HEK293T (cell line): ENCODE measurements at regions not wholly inside any gene's neighbourhood (a gene's known extent, or its start where the extent isn't known, plus 50 kb on each side); places are given as distances from the start of the nearest gene placed in this dataset.

Source experiments
- CTCF ChIA-PET: fragments of 350-600 bp; formaldehyde crosslinking; extraction: SDS; loops from one replicate; lab custom pipeline; 2021; ENCODE audit warnings: antibody characterized with exemption, inconsistent platforms; lab: Yijun Ruan, JAX
- POLR2A ChIA-PET: fragments of 350-600 bp; formaldehyde crosslinking; extraction: SDS; loops from one replicate; lab custom pipeline; 2020; ENCODE audit warnings: antibody characterized with exemption, inconsistent platforms; lab: Yijun Ruan, JAX
- DNase-seq: peaks from one replicate; pipeline ENCODE4 v3.0.0; 2012; ENCODE audit warnings: mixed read lengths; ENCODE audit errors: extremely low spot score
- ARNT ChIP-seq: fragments of 450-650 bp; IDR thresholded peaks from 2 replicates; pipeline ENCODE4 v1.6.1; 2017; ENCODE audit warnings: mild to moderate bottlenecking
- BHLHE40 ChIP-seq: fragments of 450-650 bp; IDR thresholded peaks from 2 replicates; pipeline ENCODE4 v1.6.1; 2016; ENCODE audit warnings: mild to moderate bottlenecking, moderate library complexity, borderline replicate concordance
- CTBP1 ChIP-seq: fragments of 450-650 bp; IDR thresholded peaks from 2 replicates; pipeline ENCODE4 v1.6.1; 2016; ENCODE audit warnings: borderline replicate concordance
- ELF4 ChIP-seq: fragments of 450-650 bp; IDR thresholded peaks from 2 replicates; pipeline ENCODE4 v1.6.1; 2017; ENCODE audit warnings: antibody characterized with exemption
- FOXA1 ChIP-seq: fragments of 450-650 bp; IDR thresholded peaks from 2 replicates; pipeline ENCODE4 v1.6.1; 2016; ENCODE audit warnings: mild to moderate bottlenecking
- FOXK2 ChIP-seq: fragments of 450-650 bp; IDR thresholded peaks from 2 replicates; pipeline ENCODE4 v1.6.1; 2016; ENCODE audit warnings: mild to moderate bottlenecking
- FOXM1 ChIP-seq: fragments of 450-650 bp; IDR thresholded peaks from 2 replicates; pipeline ENCODE4 v1.6.1; 2017; ENCODE audit warnings: mild to moderate bottlenecking, borderline replicate concordance
- HDGF ChIP-seq: fragments of 450-650 bp; IDR thresholded peaks from 2 replicates; pipeline ENCODE4 v1.6.1; 2017; ENCODE audit warnings: antibody characterized with exemption, borderline replicate concordance
- L3MBTL2 ChIP-seq: fragments of 450-650 bp; conservative IDR thresholded peaks from 2 replicates; pipeline ENCODE4 v1.6.1; 2016; ENCODE audit warnings: mild to moderate bottlenecking
- LEF1 ChIP-seq: fragments of 450-650 bp; IDR thresholded peaks from 2 replicates; pipeline ENCODE4 v1.6.1; 2017; ENCODE audit warnings: mild to moderate bottlenecking, borderline replicate concordance
- NFRKB ChIP-seq: fragments of 450-650 bp; IDR thresholded peaks from 2 replicates; pipeline ENCODE4 v1.6.1; 2016; ENCODE audit warnings: mild to moderate bottlenecking, moderate library complexity
- PKNOX1 ChIP-seq: fragments of 450-650 bp; IDR thresholded peaks from 2 replicates; pipeline ENCODE4 v1.6.1; 2016
- SP1 ChIP-seq: fragments of 450-650 bp; IDR thresholded peaks from 2 replicates; pipeline ENCODE4 v1.6.1; 2017
- SUZ12 ChIP-seq: fragments of 450-650 bp; IDR thresholded peaks from 2 replicates; pipeline ENCODE4 v1.6.1; 2016; ENCODE audit warnings: mild to moderate bottlenecking
- TARDBP ChIP-seq: fragments of 450-650 bp; IDR thresholded peaks from 2 replicates; pipeline ENCODE4 v1.6.1; 2016
- ZNF384 ChIP-seq: fragments of 450-650 bp; IDR thresholded peaks from 2 replicates; pipeline ENCODE4 v1.6.1; 2016

DNA sequence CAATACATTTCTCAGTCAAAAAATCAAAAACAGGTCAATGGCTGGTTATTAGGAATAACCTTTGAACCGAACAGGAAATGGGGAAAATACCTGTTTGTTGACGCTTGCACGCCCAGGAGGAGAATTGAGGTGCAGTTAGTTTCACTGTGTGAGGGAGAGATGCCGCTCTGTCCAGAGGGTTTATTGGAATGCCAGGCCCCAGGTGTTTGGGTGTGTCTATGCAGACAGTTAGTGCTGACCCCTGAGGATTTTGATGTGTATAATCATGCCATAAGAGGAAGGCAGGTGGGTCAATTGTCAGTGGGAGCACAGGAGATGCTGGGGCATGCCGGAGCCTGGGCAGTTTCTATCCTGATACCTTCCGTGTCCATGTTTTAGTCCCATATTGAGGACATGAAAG lies 100.8 kb upstream of the DIO3 start:
- TF ChIP-seq ELF4 (no peak), FOXM1 (no peak), FOXK2 (no peak), HDGF (no peak), TARDBP (no peak), FOXA1 (no peak), L3MBTL2 (no peak), CTBP1 (no peak), NFRKB (no peak), ARNT (no peak), ZNF384 (no peak), BHLHE40 (no peak)
- no peak for DNase-seq
- CTCF ChIA-PET, result no interaction called here
- POLR2A ChIA-PET, result no interaction called here

DNA sequence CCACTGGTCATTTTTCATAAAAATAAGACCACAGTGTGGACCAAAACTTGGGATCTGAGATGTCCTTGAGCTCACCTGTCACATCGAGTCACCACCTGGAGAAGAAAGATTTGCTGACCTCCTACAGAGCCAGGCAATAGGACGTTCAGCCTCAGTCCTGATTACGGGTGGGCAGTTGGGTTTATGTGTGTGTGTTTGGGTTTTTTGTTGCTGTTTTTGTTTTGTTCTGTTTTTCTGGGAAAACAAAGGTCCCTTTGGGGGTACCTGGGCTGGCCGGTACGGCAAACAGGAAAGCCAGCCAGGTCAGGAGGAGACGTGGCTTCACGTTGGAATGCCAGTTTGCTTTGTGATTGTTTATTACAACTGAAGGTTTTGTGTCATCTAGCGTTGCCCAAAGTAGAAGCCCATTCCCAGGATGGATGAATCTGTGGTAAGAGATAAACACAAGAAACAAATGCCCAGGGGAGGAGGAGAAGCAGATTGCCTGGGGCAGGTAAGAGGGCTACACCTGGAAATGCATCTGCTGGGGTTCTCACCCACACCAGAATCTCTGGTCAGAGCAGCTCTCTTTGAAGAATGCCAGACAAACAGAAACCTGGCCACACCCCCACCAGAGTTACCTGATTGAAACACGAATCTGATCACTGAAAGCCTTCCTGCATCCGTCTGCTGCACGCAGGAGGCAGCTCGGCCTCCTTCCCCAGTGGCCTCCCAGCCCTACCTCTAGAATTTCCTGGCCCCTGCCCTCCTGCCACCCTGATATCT lies 100.1 kb upstream of the DIO3 start:
- POLR2A ChIA-PET, result no interaction called here
- DNase-seq, result no peak
- CTCF ChIA-PET, result no interaction called here
- TF ChIP-seq HDGF (no peak), LEF1 (no peak), ELF4 (no peak), ARNT (no peak), FOXK2 (no peak), NFRKB (no peak)

DNA sequence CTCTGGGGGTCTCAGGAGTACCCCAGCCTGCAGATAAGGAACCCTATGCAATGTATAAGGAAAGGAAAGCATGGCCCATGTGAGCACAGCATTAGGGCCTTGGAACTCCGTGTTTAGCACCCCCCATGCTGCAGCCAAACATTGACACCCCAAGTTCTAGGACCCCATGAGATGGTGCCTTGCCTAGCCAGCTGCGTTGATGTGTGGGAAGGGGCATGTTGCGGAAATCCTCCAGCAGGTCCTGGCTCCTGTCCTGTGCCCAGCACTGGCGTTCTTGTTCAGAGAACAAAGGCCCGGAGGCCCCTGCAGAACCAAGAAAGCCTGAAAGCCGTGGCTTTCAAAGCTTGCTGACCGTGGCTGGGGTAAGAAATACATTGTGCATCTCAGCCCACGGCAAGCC lies 99.4 kb upstream of the DIO3 start:
- TF ChIP-seq ELF4 (no peak), LEF1 (no peak), FOXM1 (no peak), FOXA1 (no peak), HDGF (no peak), TARDBP (no peak), SUZ12 (no peak), NFRKB (no peak), BHLHE40 (no peak), ZNF384 (no peak), L3MBTL2 (no peak), PKNOX1 (no peak), SP1 (no peak), ARNT (no peak), FOXK2 (no peak), CTBP1 (no peak)
- ChIA-PET POLR2A (no interaction called here), CTCF (no interaction called here)
- DNase-seq, result no peak

DNA sequence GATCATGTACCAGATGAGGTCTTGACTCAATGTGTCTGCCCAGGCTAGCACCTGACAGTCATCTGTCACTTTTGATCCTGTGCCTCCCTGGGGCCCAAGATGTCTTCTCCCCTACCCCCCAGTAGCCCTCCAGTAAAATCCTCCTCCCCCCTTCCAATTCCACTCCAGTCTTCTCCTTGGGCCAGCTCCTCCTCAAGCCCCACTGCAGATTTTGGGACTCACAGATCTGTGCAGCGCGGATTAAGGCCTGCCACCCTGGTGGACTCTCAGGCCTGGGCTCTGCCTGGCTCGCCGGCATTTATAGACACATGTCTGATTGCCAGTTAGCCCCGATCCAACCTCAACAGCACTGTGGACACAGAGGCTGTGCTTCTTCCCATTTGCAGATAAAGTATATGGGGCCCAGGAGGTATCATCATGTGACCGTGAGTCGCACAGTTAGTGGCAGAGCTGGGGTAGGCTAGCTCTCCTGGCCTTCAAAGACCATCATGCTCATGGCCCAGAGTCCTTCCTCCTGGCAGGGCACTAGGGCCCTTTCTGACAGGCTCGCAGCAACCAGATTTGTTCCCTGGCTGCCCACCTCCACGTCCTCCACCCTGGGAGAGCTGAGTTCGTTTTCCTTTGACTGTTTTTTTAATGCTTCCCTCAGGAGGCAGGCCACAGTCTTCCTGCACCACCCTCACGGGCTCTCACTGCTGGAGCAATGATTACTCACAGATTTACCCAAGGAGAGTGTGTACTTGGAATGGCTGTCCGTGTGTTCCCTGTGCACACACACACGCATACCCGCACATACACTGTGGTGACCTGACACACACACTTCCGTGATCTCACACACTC lies 98.3 kb upstream of the DIO3 start:
- CTCF ChIA-PET, result no interaction called here

GRCh38 chr14:101463566-101464171 lies 97.6 kb upstream of the DIO3 start:
- DNase-seq, result no peak
- ChIA-PET CTCF (no interaction called here), POLR2A (no interaction called here)
- TF ChIP-seq SP1 (no peak), FOXM1 (no peak), HDGF (no peak), ZNF384 (no peak), L3MBTL2 (no peak), FOXA1 (no peak), BHLHE40 (no peak), NFRKB (no peak), CTBP1 (no peak), ARNT (no peak), ELF4 (no peak), LEF1 (no peak), SUZ12 (no peak), FOXK2 (no peak)

More for the DNA sequence above, 98.3 kb upstream of the DIO3 start:
- POLR2A ChIA-PET, result no interaction called here
- DNase-seq, result no peak
- TF ChIP-seq FOXA1 (no peak), HDGF (no peak), L3MBTL2 (no peak), TARDBP (no peak), SP1 (no peak), FOXM1 (no peak), CTBP1 (no peak), NFRKB (no peak), BHLHE40 (no peak), FOXK2 (no peak), SUZ12 (no peak), LEF1 (no peak), ARNT (no peak), ELF4 (no peak), ZNF384 (no peak), PKNOX1 (no peak)

GRCh38 chr14:101464310-101464983 lies 96.8 kb upstream of the DIO3 start:
- ChIA-PET POLR2A (no interaction called here), CTCF (no interaction called here)
- DNase-seq, result no peak
- TF ChIP-seq TARDBP (no peak), L3MBTL2 (no peak), HDGF (no peak), ARNT (no peak), FOXA1 (no peak), SP1 (no peak), NFRKB (no peak)
